ENCODE measurements at regions not wholly inside any gene's neighbourhood (a gene's known extent, or its start where the extent isn't known, plus 50 kb on each side); places are given as distances from the start of the nearest gene placed in this dataset.

DNA sequence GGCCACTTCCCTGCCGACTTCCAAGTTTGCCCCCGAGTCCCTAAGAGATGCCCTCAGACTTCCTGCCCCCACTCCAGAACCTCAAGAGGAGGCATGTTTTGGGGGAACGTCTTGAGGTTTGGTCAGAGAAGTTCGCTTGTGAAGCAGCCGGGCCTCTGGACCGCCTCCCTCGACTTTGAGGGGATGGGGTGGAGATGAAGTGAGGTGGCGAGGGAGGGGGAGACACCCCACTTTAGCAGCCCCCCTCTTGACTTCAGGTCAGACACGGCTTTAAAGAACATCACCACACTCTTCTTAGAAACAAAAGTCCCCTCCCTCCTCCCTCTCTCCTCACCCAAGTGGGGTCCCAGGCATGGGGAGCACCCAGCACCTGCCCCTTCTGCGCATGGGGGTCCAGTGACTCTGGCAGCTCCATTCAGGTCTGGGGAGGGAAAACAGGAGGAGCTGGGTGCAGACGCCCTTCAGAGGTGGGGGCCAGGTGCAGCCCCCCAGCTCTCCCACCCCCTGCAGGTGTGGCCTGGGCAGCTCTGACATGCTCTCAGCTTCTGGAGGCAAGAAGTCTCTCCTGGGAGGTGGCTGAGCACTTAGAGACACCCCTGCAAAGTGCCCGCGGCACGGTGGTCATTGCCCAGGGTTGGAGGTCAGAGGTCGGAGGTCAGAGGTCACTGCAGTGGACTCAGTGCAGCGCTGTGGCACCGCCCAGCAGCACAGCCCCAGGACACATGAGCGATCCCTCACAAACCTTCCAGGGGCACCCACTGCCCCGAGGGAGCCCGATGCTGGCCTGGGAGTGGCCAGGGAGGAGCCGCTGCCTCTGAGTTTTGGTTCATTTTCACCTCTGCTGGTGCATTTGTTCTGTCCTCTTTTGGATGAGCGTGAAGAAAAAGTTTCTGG is 108.8 kb downstream of the CPZ start:
- Histone ChIP-seq H3K4me3 (replicated peaks in 1 of 3) (no peak overlapping the region), H3K27me3 (no peaks in the 10 kb centered on the region), H3K4me1 (no peaks in the 10 kb centered on the region), H3K36me3 (no peaks in the 10 kb centered on the region), H3K9me3 (no peaks in the 10 kb centered on the region), H3K27ac (no peak overlapping the region)
- intact Hi-C loops (cut with DNase I), result no loop called here
- TF ChIP-seq, protein P1, sequence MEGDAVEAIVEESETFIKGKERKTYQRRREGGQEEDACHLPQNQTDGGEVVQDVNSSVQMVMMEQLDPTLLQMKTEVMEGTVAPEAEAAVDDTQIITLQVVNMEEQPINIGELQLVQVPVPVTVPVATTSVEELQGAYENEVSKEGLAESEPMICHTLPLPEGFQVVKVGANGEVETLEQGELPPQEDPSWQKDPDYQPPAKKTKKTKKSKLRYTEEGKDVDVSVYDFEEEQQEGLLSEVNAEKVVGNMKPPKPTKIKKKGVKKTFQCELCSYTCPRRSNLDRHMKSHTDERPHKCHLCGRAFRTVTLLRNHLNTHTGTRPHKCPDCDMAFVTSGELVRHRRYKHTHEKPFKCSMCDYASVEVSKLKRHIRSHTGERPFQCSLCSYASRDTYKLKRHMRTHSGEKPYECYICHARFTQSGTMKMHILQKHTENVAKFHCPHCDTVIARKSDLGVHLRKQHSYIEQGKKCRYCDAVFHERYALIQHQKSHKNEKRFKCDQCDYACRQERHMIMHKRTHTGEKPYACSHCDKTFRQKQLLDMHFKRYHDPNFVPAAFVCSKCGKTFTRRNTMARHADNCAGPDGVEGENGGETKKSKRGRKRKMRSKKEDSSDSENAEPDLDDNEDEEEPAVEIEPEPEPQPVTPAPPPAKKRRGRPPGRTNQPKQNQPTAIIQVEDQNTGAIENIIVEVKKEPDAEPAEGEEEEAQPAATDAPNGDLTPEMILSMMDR (IDR thresholded peaks at IDR 0.05), result no peak
- 58 to 66% methylated on average over 12 to 13 of the region's 22 CpGs for WGBS, 2 donors
- no peak for DNase-seq

DNA sequence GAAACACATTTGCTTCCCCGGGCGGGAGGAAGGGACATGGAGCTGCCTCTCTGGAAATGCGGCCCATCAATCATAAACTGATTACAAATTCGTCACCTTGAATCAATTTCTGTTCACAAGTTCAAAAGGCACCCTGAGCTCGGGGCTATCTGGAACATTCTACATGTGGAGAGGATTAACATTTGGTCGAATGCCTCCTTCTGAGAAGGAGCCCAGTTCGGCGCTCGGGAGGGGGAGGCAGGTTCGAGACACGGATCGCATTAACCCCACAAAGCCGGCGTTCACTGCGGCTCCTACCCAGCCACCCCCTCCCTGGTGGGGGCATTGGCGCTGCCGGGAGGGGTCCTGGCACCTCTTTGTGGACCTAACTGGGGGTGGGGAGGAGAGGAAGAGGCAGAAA is 108.0 kb downstream of the CPZ start:
- DNase-seq, result no peak
- no peak overlapping the region for H3K4me3 ChIP-seq (replicated peaks in 1 of 3)

DNA sequence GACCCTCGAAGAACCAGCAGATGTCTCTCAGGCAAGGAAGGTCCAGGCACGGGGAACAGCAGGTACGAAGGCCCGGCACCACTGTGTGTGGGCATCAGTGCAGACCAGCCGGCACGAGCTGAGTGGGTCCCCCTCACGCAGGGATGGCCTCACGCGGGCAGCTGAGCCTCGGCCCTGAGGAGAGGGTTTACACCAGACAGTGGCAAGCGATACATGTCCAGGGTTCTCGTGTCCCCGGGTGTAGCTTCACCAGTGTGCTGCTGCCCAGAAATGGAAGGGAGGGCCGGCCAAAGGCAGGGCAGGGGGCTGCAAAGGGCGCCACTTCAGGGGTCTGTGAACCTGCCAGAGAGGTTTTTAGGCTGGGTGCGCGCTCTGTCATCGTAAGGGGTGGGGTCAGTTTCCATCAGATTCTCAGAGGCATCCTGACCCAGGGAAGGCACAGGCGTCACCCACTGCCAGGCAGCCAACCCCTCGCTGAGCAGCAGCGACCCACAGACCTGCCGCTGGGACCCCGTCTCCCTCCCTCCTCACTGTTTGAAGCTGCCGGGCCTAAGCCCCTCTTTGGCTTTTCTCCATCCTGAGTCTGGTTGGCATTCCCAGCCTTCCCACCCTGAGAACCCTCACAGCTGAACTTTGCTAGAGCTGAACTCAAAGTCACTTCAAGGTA is 107.0 kb downstream of the CPZ start:
- no peak overlapping the region for H3K4me3 ChIP-seq (replicated peaks in 1 of 3)
- DNase-seq, result no peak
- no peaks in the 10 kb centered on the region for H3K36me3 ChIP-seq
- intact Hi-C loops (cut with DNase I), result no loop called here
- no peak overlapping the region for H3K27ac ChIP-seq
- TF ChIP-seq, protein P1 (IDR thresholded peaks at IDR 0.05), result no peak
- H3K4me1 ChIP-seq, result no peaks in the 10 kb centered on the region
- 76 to 77% methylated on average over 9 to 15 of the region's 24 CpGs for WGBS, 2 donors
- H3K9me3 ChIP-seq, result no peaks in the 10 kb centered on the region
- no peaks in the 10 kb centered on the region for H3K27me3 ChIP-seq

More for the DNA sequence above, 108.0 kb downstream of the CPZ start:
- TF ChIP-seq POLR2A (IDR thresholded peaks at IDR 0.05), result no peak
- TF ChIP-seq, protein P1 (IDR thresholded peaks at IDR 0.05), result no peak
- Histone ChIP-seq H3K9me3 (no peaks in the 10 kb centered on the region), H3K4me1 (no peaks in the 10 kb centered on the region), H3K36me3 (no peaks in the 10 kb centered on the region), H3K27ac (no peak overlapping the region), H3K27me3 (no peaks in the 10 kb centered on the region)
- WGBS, 2 donors, result 41 to 42% methylated on average over 17 of the region's 17 CpGs
- intact Hi-C loops (cut with DNase I), result no loop called here

DNA sequence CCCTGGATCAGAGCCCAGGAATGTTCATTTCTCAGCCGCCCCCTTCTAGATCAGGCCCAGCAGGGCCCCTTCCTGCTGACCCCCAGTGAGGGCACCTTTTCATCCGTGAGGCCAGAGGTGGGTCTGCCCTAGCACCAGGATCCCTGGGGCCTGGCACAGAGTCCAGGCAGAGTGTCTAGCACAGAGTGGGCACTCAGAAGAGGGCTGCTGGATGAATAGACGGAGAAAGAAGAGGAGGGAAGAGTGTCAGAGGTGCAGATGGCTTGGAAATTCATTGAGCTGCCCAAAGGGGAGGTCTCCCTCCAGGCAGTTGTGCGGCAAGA is 106.5 kb downstream of the CPZ start:
- TF ChIP-seq, protein P1 (IDR thresholded peaks at IDR 0.05), result no peak
- TF ChIP-seq POLR2A (IDR thresholded peaks at IDR 0.05), result no peak
- H3K9me3 ChIP-seq, result no peaks in the 10 kb centered on the region
- H3K4me1 ChIP-seq, result no peaks in the 10 kb centered on the region
- H3K27me3 ChIP-seq, result no peaks in the 10 kb centered on the region
- no peak overlapping the region for H3K4me3 ChIP-seq (replicated peaks in 1 of 3)
- H3K36me3 ChIP-seq, result no peaks in the 10 kb centered on the region
- intact Hi-C loops (cut with DNase I), result no loop called here
- no peak for DNase-seq
- H3K27ac ChIP-seq, result no peak overlapping the region
- WGBS, 2 donors, result 76% methylated on average over 4 of the region's 4 CpGs

All from thyroid gland (tissue), 4 donors.